Heart left ventricle (tissue), 13 donors: ENCODE measurements at regions not wholly inside any gene's neighbourhood (a gene's known extent, or its start where the extent isn't known, plus 50 kb on each side); places are given as distances from the start of the nearest gene placed in this dataset.

Source experiments
- POLR2A ChIP-seq, 2 donors: fragments of 450-650 bp; IDR thresholded peaks; one replicate each; pipeline ENCODE4 v1.6.1; 2017; ENCODE audit warnings: antibody characterized with exemption in 2 of 2, mild to moderate bottlenecking in 2 of 2, moderate library complexity in 2 of 2
- TF ChIP-seq, protein P1 (sequence below), 12 donors: fragments of 200-600 bp; sonication (generic) in 4 of 12; IDR thresholded peaks; one replicate each; pipeline versions ENCODE4 v1.5.0 to v1.8.0; 2018 to 2022; ENCODE audit warnings: antibody characterized with exemption in 12 of 12, mild to moderate bottlenecking in 5 of 12
- donor health status: ischemic (EF 13 %, LVEDD 7.1; RV severe dilation, severe dysfunction).
- donor health status: DM: no; HTN: yes; CAD: no.
- donor health status: DM: no; HTN: no; CAD: no.
- donor health status: ischemic (EF 25% LVEDD 6.9; RV normal size, moderate dysfunction).
- donor health status: ischemic (EF 25% LVEDD 5.7; RV mildly dilated, moderate dysfunction).
- donor health status: ischemic (EF 35%, LVEDD 5.7; RV mildly dilated, moderate dysfunction).
- donor health status: nonischemic (EF 11% LVEDD 7.7; RV severe dilation, severe dysfunction).
- donor health status: DM: yes; HTN: yes; CAD: no.
- donor health status: PGD.
- donor health status: ischemic (EF 29% LVEDD 5.4; RV normal size, mild dysfunction).
- donor health status: nonischemic (EF 23%, LVEDD 6.1; RV moderate dilation, normal function).

GRCh38 chr9:16082796-16083195 is 530.0 kb downstream of the CCDC171 start:
- TF ChIP-seq, protein P1, sequence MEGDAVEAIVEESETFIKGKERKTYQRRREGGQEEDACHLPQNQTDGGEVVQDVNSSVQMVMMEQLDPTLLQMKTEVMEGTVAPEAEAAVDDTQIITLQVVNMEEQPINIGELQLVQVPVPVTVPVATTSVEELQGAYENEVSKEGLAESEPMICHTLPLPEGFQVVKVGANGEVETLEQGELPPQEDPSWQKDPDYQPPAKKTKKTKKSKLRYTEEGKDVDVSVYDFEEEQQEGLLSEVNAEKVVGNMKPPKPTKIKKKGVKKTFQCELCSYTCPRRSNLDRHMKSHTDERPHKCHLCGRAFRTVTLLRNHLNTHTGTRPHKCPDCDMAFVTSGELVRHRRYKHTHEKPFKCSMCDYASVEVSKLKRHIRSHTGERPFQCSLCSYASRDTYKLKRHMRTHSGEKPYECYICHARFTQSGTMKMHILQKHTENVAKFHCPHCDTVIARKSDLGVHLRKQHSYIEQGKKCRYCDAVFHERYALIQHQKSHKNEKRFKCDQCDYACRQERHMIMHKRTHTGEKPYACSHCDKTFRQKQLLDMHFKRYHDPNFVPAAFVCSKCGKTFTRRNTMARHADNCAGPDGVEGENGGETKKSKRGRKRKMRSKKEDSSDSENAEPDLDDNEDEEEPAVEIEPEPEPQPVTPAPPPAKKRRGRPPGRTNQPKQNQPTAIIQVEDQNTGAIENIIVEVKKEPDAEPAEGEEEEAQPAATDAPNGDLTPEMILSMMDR (IDR thresholded peaks at IDR 0.05) = no peak
- TF ChIP-seq POLR2A (IDR thresholded peaks at IDR 0.05) = no peak
